ENCODE measurements at regions not wholly inside any gene's neighbourhood (a gene's known extent, or its start where the extent isn't known, plus 50 kb on each side); places are given as distances from the start of the nearest gene placed in this dataset.

DNA sequence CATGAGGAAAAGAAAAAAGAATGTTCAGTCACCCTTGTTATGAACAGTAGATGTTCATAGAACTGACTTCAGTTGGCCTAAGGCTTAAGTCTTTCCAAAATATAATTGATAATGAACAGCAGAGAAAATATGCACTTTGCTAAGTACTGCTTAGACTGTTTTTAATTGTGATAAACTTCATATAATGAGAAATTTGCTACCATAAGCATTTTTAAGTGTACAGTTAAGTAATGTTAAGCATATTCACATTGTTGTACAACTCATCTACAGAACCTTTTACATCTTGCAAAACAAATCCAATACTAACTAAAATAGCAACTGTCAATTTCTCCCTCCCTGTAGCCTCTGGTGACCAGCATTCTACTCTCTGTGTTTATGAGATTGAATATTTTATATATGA lies 792.2 kb upstream of the LCORL start:
- DNase-seq = no peak

DNA sequence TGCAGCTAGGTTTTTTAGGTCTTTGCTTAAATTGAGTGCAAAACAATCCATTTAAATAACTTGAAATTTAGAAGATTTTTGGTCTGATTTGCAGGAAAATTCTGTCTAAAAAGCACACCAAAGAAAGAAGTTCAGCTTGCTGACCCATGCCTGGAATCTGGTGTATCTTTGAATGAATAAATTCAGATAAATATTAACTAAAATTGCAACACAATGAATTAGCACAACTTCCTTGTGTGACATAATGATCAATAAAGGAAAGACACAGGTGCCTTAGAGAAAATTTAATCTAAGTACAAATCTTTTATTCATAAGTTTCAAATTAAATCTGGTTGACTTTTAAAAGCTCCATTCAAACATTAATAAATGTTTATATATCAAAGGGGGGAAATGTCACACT lies 791.5 kb upstream of the LCORL start:
- DNase-seq = no peak

DNA sequence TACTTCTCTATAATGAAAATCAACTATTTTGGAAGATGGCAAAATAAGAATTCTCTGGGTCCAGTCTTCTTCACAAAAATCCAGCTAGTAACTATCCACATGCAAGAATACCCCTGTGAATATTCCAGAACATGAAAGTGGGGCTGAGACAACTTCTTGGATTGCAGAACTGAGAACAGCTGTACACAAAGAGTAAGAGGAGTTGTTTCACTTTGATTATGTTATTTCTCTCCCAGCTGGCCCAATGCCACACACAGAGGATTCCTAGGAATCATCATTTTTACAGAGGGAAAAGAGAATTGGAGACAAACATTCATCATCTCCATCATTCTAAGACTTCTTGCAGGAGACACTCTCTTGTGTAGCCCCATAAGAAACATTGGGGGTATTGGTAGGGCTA lies 782.2 kb upstream of the LCORL start:
- DNase-seq = no peak

DNA sequence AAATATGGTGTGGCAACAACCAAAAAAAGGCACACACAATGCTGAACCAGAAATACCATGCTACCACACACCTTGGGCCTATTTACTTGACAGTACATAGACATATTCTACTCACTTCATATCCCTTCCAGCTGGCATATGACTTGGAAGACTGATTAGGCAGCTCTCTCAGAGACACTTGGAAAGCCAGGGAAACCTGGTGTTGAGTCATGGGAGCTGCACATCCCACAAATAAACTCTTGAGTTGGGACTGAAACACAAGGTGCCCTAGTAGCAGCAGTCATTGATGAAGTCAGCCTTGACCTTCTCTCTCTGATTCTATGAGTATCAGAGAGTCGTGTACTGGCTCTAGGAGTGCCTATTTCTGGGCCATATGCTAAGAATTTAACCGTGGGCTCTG lies 776.6 kb upstream of the LCORL start:
- DNase-seq = no peak

DNA sequence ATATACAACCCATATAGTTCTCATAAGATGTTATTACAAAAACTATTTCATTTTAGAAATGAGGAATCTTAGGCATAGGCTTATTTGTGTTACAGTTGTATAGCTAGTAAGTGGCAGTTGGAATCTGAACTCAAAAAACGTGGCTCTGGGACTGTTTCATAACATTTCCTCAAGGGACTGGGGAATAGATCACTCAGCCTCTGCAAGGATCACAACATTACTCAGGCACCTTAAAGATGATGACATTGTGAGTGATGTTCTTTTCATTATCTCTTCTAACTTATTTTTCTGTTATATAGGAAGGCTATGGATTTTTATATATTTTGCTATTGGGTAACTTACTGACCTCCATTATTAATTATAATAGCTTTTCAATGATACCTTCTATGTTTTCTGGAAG lies 774.2 kb upstream of the LCORL start:
- no peak for DNase-seq

DNA sequence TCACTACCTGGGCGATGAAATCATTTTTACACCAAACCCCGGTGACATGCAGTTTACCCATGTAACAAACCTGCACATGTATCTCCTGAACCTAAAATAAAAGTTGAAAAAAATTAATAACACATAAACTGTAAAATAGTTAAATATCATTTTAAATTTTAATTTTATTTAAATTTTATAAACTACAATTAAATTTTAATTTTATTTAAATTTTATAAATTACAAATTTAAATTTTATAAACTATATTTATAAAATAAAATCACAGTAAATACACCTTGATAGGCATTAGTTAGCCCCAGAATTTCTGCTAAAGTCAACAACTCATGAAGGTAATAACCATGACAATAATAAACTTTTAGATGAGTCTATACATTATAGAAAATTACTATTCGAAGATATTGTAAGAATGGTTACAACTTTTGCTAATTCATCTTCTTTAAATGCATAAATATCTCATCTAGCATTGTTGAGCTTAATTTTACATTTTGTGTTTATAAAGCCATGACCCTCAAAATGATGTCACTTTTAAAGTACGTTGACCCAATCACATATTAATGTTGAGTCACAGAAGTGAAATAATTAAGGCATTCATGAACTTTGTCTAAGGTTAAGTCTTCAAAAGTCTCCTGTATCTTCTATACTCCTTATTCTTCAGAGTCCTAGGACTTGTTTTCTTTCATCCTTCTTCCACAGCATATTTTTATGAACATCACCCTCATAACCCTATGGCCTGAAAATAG lies 755.8 kb upstream of the LCORL start:
- DNase-seq = no peak

DNA sequence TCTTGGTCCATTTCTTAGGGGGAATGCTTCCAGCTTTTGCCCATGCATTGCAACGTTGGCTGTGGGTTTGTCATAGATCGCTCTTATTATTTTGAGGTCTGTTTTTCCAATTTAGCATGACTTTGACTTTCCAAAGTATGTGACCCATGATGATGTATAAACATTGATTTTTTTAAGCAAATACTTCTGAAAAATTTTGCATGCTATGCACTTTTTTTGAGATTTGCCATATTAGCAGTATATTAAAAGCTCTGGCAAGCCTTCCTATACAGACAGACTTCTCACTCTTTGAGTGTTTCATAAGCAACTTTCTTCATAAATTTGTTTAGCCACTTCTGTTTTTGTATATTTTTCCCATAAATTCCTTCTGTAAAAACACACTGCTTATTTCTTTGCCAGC lies 746.4 kb upstream of the LCORL start:
- no peak for DNase-seq

DNA sequence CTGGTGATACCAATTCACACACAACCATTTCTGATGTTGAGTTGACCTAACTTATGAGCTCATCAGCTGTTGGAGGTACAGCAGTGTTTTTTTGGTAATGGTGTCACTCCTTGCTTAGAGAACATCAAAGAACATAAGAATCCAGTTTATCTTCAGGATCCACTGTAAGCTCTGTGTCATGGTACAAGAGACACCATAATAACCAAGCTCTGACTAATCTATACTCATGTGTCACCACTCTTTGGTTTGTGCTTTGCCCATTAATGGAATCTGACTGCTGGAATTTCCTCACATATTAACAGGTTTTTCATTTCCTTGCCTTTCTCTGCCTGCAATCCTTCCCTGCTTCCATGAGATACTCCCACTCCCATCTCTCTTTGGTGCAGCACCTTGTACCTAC lies 735.1 kb upstream of the LCORL start:
- DNase-seq = no peak

DNA sequence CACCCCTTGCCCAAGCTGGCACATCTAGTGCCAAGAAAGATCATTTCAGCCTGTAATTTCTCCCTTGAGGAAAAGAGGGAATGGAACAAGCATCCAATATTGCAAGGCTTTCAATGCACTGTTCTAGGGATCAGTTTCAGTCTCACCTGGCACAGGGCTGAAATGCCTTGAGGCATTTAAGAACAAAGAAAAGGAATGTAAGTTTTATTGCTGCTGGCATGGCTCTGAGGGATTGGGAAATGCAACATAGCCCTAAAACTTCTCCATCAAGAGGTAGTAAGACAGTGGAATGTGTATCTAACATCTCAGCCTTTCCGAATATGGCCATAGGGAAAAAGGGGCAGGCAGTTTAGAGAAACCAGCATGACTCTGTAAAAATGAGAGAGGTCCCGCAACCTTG lies 732.6 kb upstream of the LCORL start:
- no peak for DNase-seq

DNA sequence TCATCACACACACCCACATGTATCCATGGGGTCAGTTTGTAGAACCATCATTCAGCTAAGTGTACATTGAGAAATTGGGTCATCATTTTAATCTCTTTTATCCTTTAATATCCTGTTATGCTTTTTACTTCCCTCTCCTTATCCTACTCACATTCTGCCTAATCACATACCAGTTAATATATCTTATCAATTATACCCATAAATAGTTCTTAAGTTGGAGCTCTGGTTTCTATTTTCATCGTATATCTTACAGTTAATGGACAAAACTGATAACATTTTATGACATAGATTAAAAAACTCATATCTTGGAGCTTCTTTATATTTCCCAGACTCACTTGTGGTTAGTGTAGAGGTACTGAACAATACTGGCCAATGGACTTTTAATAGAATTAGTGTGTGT lies 729.5 kb upstream of the LCORL start:
- no peak for DNase-seq

DNA sequence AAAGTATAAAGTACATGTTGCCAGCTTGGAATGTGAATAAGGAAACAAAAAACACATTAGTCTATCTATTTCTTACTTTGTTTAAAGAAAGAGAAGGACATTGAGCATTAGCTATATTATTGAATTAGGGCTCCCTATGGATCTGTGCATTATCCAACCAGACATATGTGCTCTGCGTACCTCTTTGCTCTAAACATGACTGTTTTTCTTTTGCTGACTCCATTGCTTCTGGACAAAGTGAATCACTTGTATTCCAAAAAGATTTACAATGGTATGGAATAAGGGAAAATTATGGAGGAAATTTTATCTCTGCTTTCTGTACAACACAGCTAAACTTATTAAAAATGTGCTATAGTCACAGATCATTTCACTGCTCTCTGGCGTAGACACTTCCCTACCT lies 727.8 kb upstream of the LCORL start:
- DNase-seq = no peak

DNA sequence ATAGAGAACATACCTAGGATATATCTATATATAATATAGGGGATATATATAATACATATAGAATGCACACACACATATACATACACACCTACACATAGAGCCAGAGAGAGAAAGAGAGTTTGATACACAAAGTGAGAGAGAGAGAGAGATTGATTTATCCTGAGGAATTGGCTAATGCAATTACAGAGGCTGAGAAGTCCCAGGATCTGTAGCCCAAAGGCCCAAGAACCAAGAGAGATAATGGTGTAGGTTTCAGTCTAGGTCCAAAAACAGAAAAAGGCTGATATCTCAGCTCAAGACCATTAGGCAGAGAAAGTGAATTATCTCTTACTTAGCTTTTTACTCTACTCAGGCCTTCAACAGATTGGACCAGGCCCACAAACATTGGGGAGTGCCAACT lies 715.0 kb upstream of the LCORL start:
- no peak for DNase-seq

DNA sequence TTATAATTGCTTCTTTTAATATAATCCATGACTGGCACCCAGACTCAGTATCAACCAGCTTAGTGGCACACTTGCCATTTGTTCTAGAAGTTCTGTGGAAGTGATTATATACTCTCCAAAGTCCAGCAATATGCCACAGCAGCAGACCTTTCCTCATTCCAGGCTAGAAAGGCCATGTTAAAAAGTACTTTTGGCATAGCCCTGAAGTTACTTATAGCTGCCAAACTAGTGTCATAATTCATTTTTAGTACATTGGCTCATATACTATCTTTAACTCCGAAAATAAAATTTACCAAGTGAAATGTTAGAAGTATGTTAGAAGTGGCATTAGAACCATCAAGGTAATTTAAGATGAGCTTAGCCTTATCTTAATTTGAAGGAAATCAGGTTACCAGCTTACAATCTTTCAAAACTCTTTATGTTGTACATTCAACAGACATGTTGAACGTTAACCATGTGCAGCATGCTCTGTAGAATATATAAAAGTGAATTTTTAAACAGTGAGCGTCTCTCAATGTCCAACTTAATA lies 714.2 kb upstream of the LCORL start:
- no peak for DNase-seq

DNA sequence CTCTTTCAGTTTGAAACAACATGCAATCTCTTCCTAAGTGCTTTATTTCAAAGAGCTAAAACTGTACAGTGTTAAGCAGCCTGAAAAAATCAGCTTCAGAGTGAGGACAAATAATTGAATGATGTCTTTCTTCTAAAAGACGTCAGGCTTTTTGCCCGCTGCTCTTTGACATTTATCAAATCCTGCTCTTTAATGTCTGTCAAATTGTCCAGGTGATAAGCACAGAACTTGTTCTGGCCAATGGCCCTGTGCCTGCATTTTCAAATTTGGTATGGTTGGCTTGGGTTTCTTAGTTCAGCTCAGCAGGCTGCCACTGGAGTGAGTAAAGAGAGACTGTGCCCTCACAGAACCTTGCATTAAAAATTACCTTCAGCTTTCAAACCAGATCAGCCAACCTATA lies 712.9 kb upstream of the LCORL start:
- DNase-seq = no peak

DNA sequence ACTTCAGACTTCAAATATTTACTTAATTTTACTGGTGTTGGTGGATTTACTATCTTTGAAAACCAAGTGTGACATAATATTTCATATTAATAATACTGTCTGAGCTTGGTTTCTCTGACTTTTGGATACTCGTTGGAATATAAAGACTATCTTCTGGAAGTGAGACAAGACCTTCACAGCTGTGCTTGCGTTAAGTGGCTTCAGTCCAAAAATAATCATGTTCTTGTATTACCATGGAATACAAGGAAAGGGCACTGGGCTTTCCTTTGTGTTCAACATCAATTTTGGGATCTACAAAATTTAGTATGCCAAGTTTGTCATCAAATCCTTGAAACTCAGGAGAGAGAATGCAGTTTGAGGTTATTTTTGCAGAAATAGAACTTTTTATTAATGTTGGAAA lies 712.4 kb upstream of the LCORL start:
- DNase-seq = no peak

DNA sequence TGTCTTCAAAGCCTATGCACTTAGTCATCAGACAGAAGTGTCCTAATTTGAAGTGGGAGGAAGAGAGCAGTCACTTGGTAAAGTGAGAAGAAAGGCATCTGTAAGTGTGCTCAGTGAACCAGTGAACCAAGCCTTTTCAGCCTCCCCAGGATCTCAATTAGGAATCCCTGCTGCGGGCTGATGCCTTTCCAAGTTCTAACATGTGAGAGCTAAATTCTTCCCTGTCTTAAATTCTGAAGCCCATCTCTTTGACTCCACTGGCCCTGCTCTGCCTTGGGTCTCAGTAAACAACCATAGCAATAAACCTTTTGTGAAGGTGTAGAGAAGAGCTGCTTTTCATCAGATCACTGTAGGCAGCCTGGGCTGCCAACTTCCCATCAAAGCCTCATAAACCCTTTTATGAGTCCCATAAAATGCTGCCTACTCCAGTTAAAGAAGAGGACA lies 701.2 kb upstream of the LCORL start:
- DNase-seq = no peak

DNA sequence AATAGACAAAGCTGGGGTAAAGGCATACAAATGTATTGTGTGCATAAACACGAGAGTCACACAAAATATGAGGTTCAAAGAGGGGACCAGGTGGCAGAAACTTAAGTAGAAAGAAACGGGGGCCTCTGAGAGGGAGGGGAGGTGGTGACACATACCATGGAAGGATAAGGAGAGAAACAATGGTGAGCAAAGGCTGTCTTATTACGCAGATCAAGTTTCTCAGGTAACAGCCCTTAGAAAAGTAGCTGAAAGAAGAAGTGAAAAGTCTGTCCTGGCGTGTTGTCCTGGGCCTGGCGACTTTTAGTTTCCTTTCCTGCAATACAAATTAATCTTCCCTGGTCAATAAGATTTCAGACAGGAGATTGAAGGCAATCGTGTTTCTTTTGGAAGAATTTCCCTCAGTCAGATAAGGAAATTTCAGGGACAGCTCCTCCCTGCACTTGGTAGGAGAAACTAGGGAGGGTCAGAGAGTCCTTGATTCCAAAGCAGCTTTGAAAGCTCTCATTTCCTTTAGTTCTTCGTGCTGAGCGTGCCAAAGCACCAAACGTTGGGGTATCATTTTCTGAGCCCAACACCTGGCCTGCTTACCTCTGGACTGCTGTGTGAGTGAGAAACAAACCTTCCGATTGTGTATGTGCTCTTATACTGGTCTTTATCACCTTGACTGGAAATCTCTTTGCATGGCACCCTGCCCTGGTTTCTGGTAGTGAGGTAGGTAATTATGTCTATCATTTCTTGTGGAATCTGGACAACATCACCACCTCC lies 676.7 kb upstream of the LCORL start:
- no peak for DNase-seq

DNA sequence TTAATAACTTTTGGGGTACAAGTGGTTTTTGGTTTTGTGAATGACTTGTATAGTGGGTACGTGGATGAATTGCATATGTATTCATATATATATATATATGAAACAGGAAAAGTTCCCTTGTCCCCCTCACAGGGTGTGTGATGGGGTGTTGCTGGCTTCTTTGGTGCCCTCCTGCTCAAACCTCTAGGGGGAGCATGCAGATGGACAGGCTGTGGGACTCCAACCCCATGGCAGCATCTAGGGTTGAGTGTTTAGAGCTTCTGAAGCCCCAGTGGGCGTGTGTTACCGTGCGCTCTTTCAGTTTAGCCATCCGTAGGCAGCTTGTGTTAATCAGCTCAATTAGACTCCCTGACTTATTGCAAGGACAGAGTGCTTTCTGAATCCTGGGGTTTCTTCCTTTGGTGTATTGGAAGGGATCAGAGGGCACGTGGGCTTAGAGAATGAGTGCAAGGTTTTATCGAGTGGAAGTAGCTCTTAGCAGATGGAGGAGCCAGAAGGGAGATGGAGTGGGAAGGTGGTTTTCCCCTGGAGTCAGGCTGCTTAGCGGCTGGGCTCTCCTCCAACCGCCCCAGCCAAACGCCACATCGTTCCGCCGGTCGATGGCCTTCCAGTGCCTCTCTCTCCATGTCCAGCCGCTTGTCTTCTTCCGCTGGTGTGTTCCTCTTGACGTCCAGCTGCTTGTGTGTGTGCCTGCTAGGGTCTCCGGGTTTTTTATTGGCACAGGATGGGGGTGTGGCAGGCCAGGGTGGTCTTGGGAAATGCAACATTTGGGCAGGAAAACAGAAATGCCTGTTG lies 674.4 kb upstream of the LCORL start:
- no peak for DNase-seq

DNA sequence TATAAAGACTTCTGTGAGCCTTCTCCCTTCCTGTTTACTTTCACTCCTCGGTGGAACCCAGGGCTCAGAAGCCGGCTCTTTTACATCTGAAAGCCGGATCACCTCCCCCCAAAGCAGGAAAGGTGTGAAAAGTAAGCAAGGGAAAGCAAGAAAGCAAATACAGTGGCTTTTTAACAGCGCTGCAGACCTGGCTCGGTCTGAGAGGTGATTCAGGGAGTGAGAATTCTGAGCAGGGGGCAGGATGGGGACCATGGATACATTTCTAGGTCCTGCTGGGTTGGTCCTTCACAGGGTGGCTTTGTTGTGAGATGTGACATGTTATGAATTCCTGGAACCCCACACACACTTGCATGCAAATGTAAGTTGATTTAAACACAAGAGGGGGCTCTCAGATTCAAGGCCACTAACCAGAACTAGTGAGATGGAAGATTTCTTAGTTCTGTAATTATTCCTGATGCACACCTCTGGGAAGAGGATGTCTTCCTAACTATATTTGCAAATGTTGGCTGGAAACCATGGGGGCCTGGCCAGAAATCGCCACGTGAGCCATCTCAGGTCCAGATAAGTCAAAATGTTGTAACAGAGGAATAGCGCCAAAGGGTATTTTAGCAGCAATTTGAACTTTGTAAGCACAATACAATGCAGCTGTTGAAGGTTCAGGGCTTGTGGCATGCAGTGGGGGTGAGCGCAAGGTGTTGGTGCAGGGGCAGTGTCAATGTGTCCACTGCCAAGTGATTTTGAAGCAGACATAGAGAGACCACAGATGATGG lies 670.1 kb upstream of the LCORL start:
- no peak for DNase-seq

DNA sequence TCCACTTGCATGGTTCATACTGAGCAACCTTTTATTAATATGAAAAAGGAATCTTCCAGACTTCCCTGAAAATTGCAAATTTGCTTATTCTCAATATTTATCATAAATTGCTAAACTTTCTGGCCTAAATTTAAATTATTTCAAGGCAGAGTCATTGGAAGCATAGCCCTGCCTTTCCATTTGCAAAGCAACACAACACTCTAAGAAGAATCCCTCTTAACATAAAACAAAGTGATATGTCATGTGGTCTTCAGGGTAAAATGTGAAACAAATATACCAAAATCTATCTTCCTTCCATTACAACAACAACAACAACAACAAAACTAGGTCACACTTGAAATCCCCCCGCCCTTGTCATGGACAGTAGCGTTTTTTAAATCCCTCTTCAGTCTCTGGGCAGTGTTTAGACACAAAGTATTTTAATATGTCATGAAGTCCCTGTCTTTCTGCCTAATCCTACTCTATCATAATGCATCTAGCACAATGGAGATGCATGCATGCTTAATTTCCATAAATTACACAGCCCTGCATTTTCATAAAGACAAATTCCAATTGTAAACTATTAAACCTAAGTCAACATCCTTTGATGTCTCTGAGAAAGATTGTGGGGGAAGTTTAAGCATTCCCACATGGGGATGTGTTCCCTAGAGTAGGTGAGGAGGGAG lies 668.9 kb upstream of the LCORL start:
- DNase-seq = no peak

DNA sequence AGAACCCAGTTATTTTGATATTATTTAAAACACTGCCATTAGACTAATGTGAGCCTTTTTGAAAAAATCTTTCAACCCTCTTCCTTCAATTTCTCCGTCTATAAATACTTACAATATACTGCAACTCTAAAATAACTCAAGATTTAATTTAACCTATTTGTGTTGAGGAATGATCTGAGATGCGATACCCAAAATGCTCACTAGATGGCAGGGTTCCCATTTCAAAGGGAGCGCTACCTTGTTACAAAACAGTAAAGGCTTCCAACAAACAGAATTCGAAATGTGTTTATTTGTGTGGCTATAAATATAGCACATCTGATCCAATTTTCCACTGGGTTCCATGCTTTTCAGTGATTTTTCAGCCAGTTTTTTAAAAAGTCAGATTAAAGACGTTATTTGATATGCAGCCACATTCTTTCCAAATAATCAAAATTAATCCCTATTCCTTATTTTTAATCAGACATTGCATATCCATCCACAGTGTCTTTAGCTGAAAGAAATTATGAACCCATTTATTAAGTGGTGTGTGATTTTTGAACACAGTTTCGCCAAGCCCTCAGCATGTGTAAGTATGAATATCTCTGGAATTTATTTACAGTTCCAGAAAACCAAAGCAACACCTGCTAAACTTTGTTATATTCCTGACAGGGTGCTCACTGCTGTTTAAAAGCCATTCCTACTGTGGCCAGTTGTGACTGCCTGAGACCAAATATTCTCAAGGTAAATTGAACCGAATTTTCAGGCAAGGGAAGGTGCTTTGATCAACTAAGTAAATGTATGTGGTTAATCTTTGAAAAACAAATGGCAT lies 668.0 kb upstream of the LCORL start:
- DNase-seq = no peak

All from stimulated activated naive CD4-positive, alpha-beta T cell treated with Interleukin-2 at 50 U/mL for 16 hours (primary cell).